ENCODE measurements at regions not wholly inside any gene's neighbourhood (a gene's known extent, or its start where the extent isn't known, plus 50 kb on each side); places are given as distances from the start of the nearest gene placed in this dataset.
"Not testable (repeated sequence)": the region's sequence is repeated elsewhere in the genome, so short reads cannot be mapped to it uniquely, and the experiment has no call there.

DNA sequence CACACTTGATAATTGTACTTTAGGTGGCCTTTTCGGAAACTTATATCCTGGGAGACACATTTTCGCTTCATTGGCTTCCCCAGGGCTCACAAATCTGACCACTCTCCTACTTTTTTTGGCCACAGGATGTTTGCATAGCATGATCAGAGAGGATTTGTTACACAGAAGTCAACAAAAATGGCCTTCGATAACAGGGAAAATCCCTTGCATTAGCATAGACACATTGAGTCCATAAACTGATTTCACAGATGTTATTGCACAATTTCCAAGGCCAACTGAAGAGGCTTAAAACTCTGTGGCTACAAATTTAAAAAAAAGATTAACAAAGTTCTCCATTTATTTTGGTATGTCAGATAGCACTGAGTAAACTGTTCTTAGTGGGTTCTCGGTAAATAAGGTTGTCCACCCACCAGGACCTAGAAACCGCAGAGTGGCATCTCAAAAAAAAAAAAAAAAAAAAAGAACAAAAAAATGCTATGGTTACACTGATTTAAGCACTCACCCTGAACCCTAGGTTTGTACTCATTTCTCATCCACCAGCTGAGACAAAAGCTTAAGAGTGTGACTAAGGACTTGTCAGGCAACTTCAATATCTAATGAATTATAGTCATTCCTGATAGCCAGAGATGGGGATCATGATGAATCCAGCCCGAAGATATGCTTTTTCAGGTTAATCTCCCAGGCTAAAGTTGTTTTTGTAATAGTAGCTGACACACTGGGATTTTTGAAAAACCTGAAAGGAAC lies 188.9 kb upstream of the SYNPR start:
- no peak for DNase-seq (ENCODE audit: low spot score)
- intact Hi-C loops (cut with DNase I), result no loop called here

DNA sequence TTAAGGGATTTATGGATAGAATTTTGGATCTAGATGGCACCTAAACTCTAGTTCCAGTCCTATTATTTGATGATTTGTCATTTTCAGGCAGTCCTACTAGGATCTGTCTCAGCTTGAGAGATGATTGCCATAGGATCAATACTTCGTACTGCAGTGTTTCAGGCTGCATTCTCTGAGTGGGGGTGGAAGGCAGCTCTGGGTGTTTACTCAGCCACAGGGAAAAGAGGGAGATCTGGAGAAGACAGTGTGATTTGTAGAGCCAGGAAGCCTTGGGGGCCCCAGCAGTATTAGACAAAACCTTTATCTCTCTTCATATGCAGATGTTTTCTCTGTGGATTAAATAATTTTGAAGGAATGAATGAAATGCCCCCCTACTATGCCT lies 188.4 kb upstream of the SYNPR start:
- intact Hi-C loops (cut with DNase I), result no loop called here
- no peak for DNase-seq (ENCODE audit: low spot score)

DNA sequence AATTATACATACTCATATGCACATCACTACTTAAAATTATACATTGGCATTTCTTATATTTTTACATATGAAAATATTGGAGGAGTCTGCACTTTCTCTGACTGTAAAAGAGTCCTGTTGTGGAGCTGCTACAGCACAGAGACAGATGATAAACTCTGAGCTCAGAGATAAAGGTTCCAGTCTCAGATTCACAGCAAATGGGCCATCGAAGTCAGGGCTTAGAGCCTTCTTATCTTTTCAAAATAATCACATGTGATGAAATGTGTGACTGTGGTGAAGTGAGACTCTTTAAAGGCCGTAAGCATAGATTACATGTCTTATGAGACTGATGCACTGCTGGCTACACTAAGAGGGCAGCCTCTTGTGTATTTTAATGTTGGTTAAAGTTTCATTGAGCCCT lies 187.5 kb upstream of the SYNPR start:
- intact Hi-C loops (cut with DNase I), result no loop called here
- DNase-seq (ENCODE audit: low spot score), result no peak

GRCh38 chr3:63092515-63092914 lies 185.6 kb upstream of the SYNPR start:
- intact Hi-C loops (cut with DNase I), result no loop called here
- DNase-seq (ENCODE audit: low spot score), result no peak

DNA sequence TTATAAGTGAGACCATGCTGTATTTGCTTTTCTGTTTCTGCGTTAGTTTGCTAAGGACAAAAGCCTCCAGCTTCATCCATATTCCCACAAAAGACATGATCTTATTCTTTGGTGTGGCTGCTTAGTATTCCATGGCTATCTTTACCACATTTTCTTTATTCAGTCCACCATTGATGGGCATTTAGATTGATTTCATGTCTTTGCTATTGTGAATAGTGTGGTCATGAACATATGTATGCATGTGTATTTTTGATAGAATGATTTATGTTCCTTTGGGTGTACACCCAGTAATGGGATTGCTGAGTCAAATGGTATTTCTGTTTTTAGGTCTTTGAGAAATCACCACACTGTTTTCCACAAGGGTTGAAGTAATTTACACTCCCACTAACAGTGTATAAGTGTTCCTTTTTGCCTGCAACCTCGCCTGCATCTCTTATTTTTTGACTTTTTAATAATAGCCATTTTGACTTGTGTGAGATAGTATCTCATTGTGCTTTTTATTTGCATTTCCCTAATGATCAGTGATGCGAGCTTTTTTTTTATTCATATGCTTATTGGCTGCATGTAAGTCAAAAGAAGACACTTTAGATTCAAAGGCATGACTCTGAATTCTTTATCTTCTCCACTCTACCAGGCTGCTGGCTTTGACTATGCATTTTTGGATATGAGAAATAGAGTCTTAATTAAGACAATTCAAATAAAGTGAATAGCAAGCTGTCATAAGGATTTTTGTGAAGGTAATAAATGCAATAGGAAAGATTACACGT lies 183.3 kb upstream of the SYNPR start:
- intact Hi-C loops (cut with DNase I), result no loop called here
- no peak for DNase-seq (ENCODE audit: low spot score)

DNA sequence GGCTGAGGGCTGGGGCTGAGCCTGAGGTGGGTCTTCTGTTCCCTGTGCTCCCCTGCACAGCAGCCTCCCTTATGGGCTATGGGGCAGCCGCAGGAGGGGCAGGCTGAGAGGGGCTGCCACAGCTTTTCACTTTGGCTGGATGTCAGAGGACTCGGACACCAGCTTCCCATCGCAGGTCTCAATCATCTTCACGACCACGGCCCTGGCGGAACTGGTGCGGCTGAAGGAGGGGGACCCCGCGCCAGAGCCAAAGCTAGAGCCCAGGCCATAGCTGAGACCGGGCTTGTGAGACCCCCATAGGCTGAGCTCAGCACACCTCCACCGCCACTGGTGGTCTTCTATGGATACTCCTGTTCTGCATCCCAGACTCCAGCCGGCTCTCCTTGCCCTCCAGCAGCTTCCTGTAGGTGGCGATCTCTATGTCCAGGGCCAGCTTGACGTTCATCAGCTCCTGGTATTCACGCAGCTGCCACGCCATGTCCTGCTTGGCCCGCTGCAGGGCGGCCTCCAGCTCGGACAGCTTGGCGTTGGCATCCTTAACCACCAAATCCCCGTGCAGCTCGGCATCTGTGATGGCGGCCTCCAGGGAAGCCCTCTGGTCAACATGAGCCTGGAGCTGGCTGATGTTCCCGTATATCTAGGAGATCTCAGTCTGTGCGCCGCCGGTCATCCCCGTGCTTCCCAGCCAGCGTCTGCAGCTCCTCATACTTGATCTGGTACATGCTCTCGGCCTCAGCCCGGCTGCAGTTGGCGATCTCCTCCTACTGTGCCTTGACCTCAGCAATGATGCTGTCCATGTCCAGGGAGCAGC lies 181.7 kb upstream of the SYNPR start:
- intact Hi-C loops (cut with DNase I), result no loop called here
- DNase-seq (ENCODE audit: low spot score), result no peak

GRCh38 chr3:63097396-63097795 lies 180.7 kb upstream of the SYNPR start:
- DNase-seq (ENCODE audit: low spot score), result no peak
- intact Hi-C loops (cut with DNase I), result no loop called here

- intact Hi-C loops (cut with DNase I), result no loop called here
- no peak for DNase-seq (ENCODE audit: low spot score)
These were observed 161.2 kb upstream of the SYNPR start for GRCh38 chr3:63116922-63117321.

GRCh38 chr3:63124090-63124489 lies 154.0 kb upstream of the SYNPR start:
- intact Hi-C loops (cut with DNase I), result no loop called here
- no peak for DNase-seq (ENCODE audit: low spot score)

- no peak for DNase-seq (ENCODE audit: low spot score)
- intact Hi-C loops (cut with DNase I), result no loop called here
These were observed 151.6 kb upstream of the SYNPR start for GRCh38 chr3:63126530-63126929.

GRCh38 chr3:63128380-63128779 lies 149.7 kb upstream of the SYNPR start:
- intact Hi-C loops (cut with DNase I), result no loop called here
- no peak for DNase-seq (ENCODE audit: low spot score)

DNA sequence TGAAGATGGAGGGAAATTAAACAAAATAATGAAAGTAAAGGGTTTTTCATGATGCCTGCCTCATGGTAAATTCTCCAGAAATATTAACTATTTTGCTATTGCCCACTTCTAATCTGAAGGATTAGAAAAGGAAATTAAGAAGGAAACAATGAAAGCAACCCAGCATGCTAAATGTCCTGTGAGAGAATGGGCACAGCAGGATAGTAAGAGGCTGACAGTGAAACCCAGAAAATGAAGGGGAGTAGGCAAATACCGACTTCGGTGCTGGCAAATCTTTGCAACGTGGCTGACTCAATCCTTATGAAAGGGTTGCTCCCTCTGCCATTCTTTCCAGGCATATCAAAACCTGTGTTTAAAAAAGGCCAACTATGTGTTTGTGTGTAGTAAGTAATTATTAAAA lies 147.5 kb upstream of the SYNPR start:
- intact Hi-C loops (cut with DNase I), result no loop called here
- DNase-seq (ENCODE audit: low spot score), result no peak

DNA sequence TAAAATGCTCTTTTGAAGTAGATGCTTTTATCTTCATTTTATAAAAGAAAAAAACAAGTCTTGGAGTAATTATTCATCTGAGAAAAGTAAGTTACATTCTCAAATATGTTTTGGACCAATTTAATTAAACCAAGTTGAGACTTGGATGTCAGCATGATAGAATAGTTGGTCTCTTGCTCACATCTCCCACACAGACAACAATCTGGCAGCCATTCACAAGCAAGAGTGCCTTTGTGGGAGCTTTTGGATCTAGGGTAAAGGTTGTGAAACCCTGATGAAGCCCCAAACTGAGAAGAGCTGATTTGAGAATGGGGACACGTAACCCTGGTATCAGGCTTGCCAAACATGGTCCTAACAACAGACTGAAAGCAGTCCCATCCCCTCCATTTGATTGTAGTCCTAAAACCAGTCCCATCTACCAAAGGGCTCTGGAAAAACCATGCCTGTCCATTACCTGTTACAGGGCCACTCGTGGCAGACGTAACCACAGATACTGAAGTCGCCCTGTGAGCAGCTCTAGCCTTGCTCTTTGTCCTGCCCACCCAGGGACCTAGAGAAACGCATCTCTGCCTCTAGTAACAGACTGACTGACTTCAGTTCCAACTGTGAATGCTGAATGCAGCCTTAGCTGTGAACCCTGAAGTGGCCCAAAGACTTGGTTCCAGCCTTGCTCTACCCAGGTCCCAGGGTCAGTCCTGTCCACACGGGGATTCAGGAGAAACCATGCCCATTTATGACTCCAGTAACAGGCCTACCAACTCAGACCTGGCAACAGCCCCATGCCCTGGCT lies 145.5 kb upstream of the SYNPR start:
- DNase-seq (ENCODE audit: low spot score), result no peak
- intact Hi-C loops (cut with DNase I), result no loop called here

GRCh38 chr3:63135367-63135766 lies 142.7 kb upstream of the SYNPR start:
- intact Hi-C loops (cut with DNase I), result no loop called here
- no peak for DNase-seq (ENCODE audit: low spot score)

DNA sequence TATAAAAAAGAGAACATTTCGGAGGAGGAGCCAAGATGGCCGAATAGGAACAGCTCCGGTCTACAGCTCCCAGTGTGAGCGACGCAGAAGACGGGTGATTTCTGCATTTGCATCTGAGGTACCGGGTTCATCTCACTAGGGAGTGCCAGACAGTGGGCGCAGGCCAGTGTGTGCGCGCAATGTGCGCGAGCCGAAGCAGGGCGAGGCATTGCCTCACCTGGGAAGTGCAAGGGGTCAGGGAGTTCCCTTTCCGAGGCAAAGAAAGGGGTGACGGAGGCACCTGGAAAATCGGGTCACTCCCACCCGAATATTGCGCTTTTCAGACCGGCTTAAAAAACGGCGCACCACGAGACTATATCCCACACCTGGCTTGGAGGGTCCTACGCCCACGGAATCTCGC lies 141.9 kb upstream of the SYNPR start:
- intact Hi-C loops (cut with DNase I); DNase-seq (ENCODE audit: low spot score): not testable (repeated sequence)

DNA sequence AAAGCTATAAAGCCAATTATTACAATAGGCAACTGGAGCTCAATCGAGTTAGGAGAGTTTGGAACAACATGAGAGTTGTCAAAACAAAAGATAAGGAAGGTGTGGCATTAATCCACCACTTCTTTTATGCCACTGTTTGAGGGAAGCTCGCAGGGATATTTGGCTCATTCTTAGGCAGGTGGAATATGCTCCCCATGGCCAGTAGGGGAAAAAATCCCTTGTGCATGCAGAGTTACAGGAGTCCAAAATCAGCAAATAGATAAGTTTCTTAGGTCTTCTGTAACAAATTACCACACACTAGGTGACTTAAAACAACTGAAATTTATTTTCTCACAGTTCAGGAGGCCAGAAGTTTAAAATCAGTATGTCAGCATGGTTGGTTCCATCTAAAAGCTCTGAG lies 135.4 kb upstream of the SYNPR start:
- DNase-seq (ENCODE audit: low spot score), result no peak
- intact Hi-C loops (cut with DNase I), result no loop called here

DNA sequence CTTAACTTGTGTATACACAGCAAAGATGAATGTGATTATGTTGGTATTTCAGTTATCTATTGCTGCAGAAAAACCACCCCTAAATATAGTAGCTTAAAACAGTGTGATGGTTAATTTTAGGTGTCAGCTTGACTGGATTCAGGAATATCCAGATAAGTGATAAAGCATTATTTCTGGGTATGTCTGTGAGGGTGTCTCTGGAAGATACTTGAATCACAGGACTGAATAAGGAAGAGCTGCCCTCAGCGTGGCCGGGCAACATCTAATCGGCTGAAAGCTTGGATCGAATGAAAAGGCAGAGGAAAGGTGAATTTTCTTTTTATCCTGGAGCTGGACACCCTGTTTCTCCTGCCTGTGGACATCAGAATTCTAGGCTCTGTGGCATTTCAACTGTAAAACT lies 132.0 kb upstream of the SYNPR start:
- intact Hi-C loops (cut with DNase I), result no loop called here
- DNase-seq (ENCODE audit: low spot score), result no peak

- intact Hi-C loops (cut with DNase I), result no loop called here
- DNase-seq (ENCODE audit: low spot score), result no peak
These were observed 127.2 kb upstream of the SYNPR start for GRCh38 chr3:63150880-63151279.

DNA sequence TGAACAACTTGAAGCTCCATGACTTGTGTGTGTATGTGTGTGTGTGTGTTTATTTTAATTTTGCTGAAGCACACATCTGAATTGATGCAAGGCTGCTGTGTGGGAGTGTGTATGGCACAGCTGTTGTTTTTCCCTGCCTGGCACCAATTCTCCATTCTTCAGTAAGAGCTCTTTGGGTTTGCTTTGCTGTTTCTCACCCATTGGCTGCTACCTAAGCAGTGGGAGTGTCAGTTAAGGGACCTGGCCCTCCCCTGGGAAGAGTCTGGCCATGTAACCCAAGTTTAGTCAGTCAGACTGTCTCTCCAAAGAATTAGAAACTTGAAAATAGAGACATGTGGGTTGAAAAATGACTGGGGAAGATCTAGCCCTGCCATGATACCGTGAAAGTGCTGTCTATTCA lies 126.2 kb upstream of the SYNPR start:
- intact Hi-C loops (cut with DNase I), result no loop called here
- no peak for DNase-seq (ENCODE audit: low spot score)

- intact Hi-C loops (cut with DNase I), result no loop called here
- DNase-seq (ENCODE audit: low spot score), result no peak
These were observed 118.3 kb upstream of the SYNPR start for GRCh38 chr3:63159764-63160163.

Measured in cardiac septum (tissue), 1 donor.